GM23338 (cell line): ENCODE measurements at regions not wholly inside any gene's neighbourhood (a gene's known extent, or its start where the extent isn't known, plus 50 kb on each side); places are given as distances from the start of the nearest gene placed in this dataset.

Source experiments
- ATAC-seq: fragments of 200-7000 bp; cut with Tn5 transposase; 3 replicates; pipeline ENCODE4 v1.9.1; 2020
- DNase-seq: peaks from one replicate; pipeline ENCODE4 v3.0.0-alpha.2; 2015; ENCODE audit warnings: low spot score
- H2AFZ ChIP-seq: fragments of 200-600 bp; sonication (generic); 2 replicates; pipeline ENCODE4 v1.8.0; 2016; ENCODE audit warnings: antibody characterized with exemption, mild to moderate bottlenecking, moderate library complexity
- H3F3A ChIP-seq: fragments of 200-600 bp; sonication (generic); replicated peaks from 2 replicates; pipeline ENCODE4 v1.8.0; 2017; ENCODE audit warnings: antibody characterized with exemption, mixed run types, low read depth
- H3K27ac ChIP-seq: fragments of 200-600 bp; sonication (generic); 2 replicates; pipeline ENCODE4 v1.6.1; 2016; ENCODE audit warnings: low read depth
- H3K27me3 ChIP-seq: fragments of 200-600 bp; sonication (generic); 2 replicates; pipeline ENCODE4 v1.8.0; 2016; ENCODE audit warnings: mild to moderate bottlenecking, mixed run types, moderate library complexity; ENCODE audit not compliant: insufficient read depth
- H3K36me3 ChIP-seq: fragments of 200-600 bp; sonication (generic); 2 replicates; pipeline ENCODE4 v1.8.0; 2016; ENCODE audit warnings: mild to moderate bottlenecking; ENCODE audit not compliant: insufficient read depth
- H3K4me1 ChIP-seq: fragments of 200-600 bp; sonication (generic); 2 replicates; pipeline ENCODE4 v1.8.0; 2016; ENCODE audit warnings: mild to moderate bottlenecking, moderate library complexity; ENCODE audit not compliant: insufficient read depth
- H3K4me2 ChIP-seq: fragments of 200-600 bp; sonication (generic); 2 replicates; pipeline ENCODE4 v1.7.1; 2017; ENCODE audit warnings: mixed run types
- H3K4me3 ChIP-seq: fragments of 200-600 bp; sonication (generic); 2 replicates; pipeline ENCODE4 v1.6.1; 2016; ENCODE audit warnings: mixed run types
- H3K79me2 ChIP-seq: fragments of 200-600 bp; sonication (generic); replicated peaks from 2 replicates; pipeline ENCODE4 v1.8.0; 2017; ENCODE audit warnings: mild to moderate bottlenecking; ENCODE audit not compliant: insufficient read depth
- H3K9me2 ChIP-seq: fragments of 200-600 bp; sonication (generic); 2 replicates; pipeline ENCODE4 v1.8.0; 2017; ENCODE audit not compliant: insufficient read depth
- H4K20me1 ChIP-seq: fragments of 200-600 bp; sonication (generic); replicated peaks from 2 replicates; pipeline ENCODE4 v1.8.0; 2017; ENCODE audit warnings: mild to moderate bottlenecking; ENCODE audit not compliant: insufficient read depth
- H3K27ac Mint-ChIP-seq: 2 replicates; pipeline ENCODE4 v1.8.0; 2020; ENCODE audit warnings: inconsistent platforms, mild to moderate bottlenecking, moderate library complexity, mixed read lengths
- H3K27me3 Mint-ChIP-seq: 3 replicates; pipeline ENCODE4 v1.8.0; 2022; ENCODE audit warnings: low read depth, mild to moderate bottlenecking, moderate library complexity, mixed read lengths, inconsistent platforms; ENCODE audit not compliant: insufficient read depth, poor library complexity
- H3K36me3 Mint-ChIP-seq: 3 replicates; pipeline ENCODE4 v1.8.0; 2021; ENCODE audit warnings: low read depth, mild to moderate bottlenecking, inconsistent platforms, moderate library complexity, mixed read lengths
- H3K4me1 Mint-ChIP-seq: 3 replicates; pipeline ENCODE4 v1.8.0; 2020; ENCODE audit warnings: mild to moderate bottlenecking, inconsistent platforms, mixed read lengths
- H3K4me3 Mint-ChIP-seq: 3 replicates; pipeline ENCODE4 v1.8.0; 2021; ENCODE audit warnings: moderate library complexity, mild to moderate bottlenecking, inconsistent platforms, mixed read lengths
- H3K9me3 Mint-ChIP-seq: 3 replicates; pipeline ENCODE4 v1.8.0; 2020; ENCODE audit warnings: moderate library complexity, mild to moderate bottlenecking, inconsistent platforms, mixed read lengths
- ETS1 ChIP-seq: IDR thresholded peaks from 2 replicates; pipeline ENCODE4 v1.6.1; 2016; ENCODE audit warnings: antibody characterized with exemption
- JUNB ChIP-seq: IDR thresholded peaks from one replicate; pipeline ENCODE4 v1.6.1; 2016; ENCODE audit warnings: antibody characterized with exemption; ENCODE audit not compliant: unreplicated experiment
- NANOG ChIP-seq: IDR thresholded peaks from 2 replicates; pipeline ENCODE4 v1.6.1; 2016; ENCODE audit warnings: antibody characterized with exemption, borderline replicate concordance
- POLR2AphosphoS5 ChIP-seq: IDR thresholded peaks from 2 replicates; pipeline ENCODE4 v1.6.1; 2016; ENCODE audit warnings: antibody characterized with exemption, low read depth
- ZNF114 ChIP-seq: fragments of 250-450 bp; sonication (Bioruptor Pico); IDR thresholded peaks from 2 replicates; pipeline ENCODE4 v1.5.0; 2020; ENCODE audit warnings: mild to moderate bottlenecking, moderate library complexity
- ZNF331 ChIP-seq: fragments of 250-450 bp; sonication (Bioruptor Pico); IDR thresholded peaks from 2 replicates; pipeline ENCODE4 v1.5.0; 2020; ENCODE audit warnings: low read depth, mild to moderate bottlenecking, moderate library complexity
- ZNF462 ChIP-seq: fragments of 250-450 bp; sonication (Bioruptor Pico); IDR thresholded peaks from 2 replicates; pipeline ENCODE4 v1.5.0; 2020; ENCODE audit warnings: mild to moderate bottlenecking, moderate library complexity

DNA sequence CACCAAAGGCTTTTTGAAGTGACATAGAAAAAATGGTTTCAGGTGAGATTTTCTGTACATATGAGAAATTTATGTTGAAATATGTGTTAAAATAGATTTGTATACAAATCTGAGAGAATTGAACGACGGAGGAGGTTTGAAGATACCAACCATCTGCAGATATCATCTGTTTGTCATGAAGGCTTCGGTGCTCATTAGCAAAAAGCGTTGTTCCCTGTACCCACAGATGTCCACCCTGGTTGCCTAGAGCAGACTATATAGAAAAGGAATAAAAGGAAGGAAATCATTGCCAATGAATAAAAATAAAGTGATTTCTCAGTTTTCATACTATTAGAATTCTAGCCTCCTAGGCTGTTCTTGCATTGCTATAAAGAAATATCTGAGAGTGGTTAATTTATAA is 2262.8 kb upstream of the ACO1 start:
- H3K4me3 Mint-ChIP-seq = no peak overlapping the region
- no peak overlapping the region for H3K4me3 ChIP-seq
- no peak overlapping the region for H3K27ac ChIP-seq
- H3K4me1 ChIP-seq = peaks cover 24% of the 10 kb centered on the region
- H3K27me3 ChIP-seq = no peaks in the 10 kb centered on the region
- H3K27ac Mint-ChIP-seq = no peak overlapping the region
- H3K36me3 Mint-ChIP-seq = peaks cover 9% of the 10 kb centered on the region; the same call in 2 of the 3 replicates
- H4K20me1 ChIP-seq = no peaks in the 10 kb centered on the region
- no peak for TF ChIP-seq ZNF114
- TF ChIP-seq POLR2AphosphoS5 = no peak
- no peak for TF ChIP-seq ETS1
- no peak for TF ChIP-seq ZNF331 (CRISPR knock-in tag)
- no peak for TF ChIP-seq JUNB
- no peak for TF ChIP-seq ZNF462 (CRISPR knock-in tag)
- no peak for TF ChIP-seq NANOG
- ATAC-seq (no peak), DNase-seq (no peak)
- no peak overlapping the region for H2AFZ ChIP-seq
- H3K4me2 ChIP-seq = no peak overlapping the region
- no peaks in the 10 kb centered on the region for H3K27me3 Mint-ChIP-seq
- no peaks in the 10 kb centered on the region for H3K36me3 ChIP-seq
- no peaks in the 10 kb centered on the region for H3K79me2 ChIP-seq
- no peaks in the 10 kb centered on the region for H3K9me2 ChIP-seq
- no peaks in the 10 kb centered on the region for H3F3A ChIP-seq
- H3K4me1 Mint-ChIP-seq = peaks cover 28% of the 10 kb centered on the region
- peaks cover 5% of the 10 kb centered on the region for H3K9me3 Mint-ChIP-seq
